ENCODE measurements at regions not wholly inside any gene's neighbourhood (a gene's known extent, or its start where the extent isn't known, plus 50 kb on each side); places are given as distances from the start of the nearest gene placed in this dataset.
"Not testable (repeated sequence)": the region's sequence is repeated elsewhere in the genome, so short reads cannot be mapped to it uniquely, and the experiment has no call there.

GRCh38 chr1:81183553-81183952 lies 617.2 kb upstream of the ADGRL2 start:
- H3K36me3 Mint-ChIP-seq, result peaks cover 0 to 8% (median 0%) of the 10 kb centered on the region in 3 donors
- peaks cover 0 to 4% (median 0%) of the 10 kb centered on the region in 3 donors for H3K27me3 Mint-ChIP-seq (ENCODE audit: low read depth in 3 of 3)
- DNase-seq, result no peak
- H3K27ac Mint-ChIP-seq, result no peak overlapping the region
- H3K4me3 Mint-ChIP-seq, result no peak overlapping the region
- no peaks in the 10 kb centered on the region for H3K4me1 Mint-ChIP-seq
- peaks cover 8 to 60% (median 32%) of the 10 kb centered on the region in 6 donors for H3K9me3 Mint-ChIP-seq

GRCh38 chr1:81183051-81183450 lies 617.7 kb upstream of the ADGRL2 start:
- Mint-ChIP-seq H3K36me3 (peaks cover 0 to 8% (median 0%) of the 10 kb centered on the region in 3 donors), H3K9me3 (peaks cover 6 to 61% (median 32%) of the 10 kb centered on the region in 6 donors), H3K4me3 (no peak overlapping the region), H3K27me3 (ENCODE audit: low read depth in 3 of 3) (peaks cover 0 to 4% (median 0%) of the 10 kb centered on the region in 3 donors), H3K4me1 (no peaks in the 10 kb centered on the region), H3K27ac (no peak overlapping the region)
- DNase-seq, result no peak

GRCh38 chr1:81179242-81179641 lies 621.5 kb upstream of the ADGRL2 start:
- no peak overlapping the region for H3K27ac Mint-ChIP-seq
- no peak for DNase-seq
- H3K36me3 Mint-ChIP-seq, result peaks cover 0 to 11% (median 0%) of the 10 kb centered on the region in 3 donors
- no peaks in the 10 kb centered on the region for H3K4me1 Mint-ChIP-seq
- peaks cover 4 to 67% (median 31%) of the 10 kb centered on the region in 6 donors for H3K9me3 Mint-ChIP-seq
- no peak overlapping the region for H3K4me3 Mint-ChIP-seq
- peaks cover 0 to 2% (median 0%) of the 10 kb centered on the region in 3 donors for H3K27me3 Mint-ChIP-seq (ENCODE audit: low read depth in 3 of 3)

GRCh38 chr1:81178431-81179093 lies 622.2 kb upstream of the ADGRL2 start:
- not testable (repeated sequence) for H3K4me1 Mint-ChIP-seq; DNase-seq; H3K27ac Mint-ChIP-seq; H3K27me3 Mint-ChIP-seq (ENCODE audit: low read depth in 3 of 3); H3K4me3 Mint-ChIP-seq
- peaks cover 2 to 67% (median 31%) of the 10 kb centered on the region in 6 donors for H3K9me3 Mint-ChIP-seq
- peaks cover 0 to 11% (median 0%) of the 10 kb centered on the region in 3 donors for H3K36me3 Mint-ChIP-seq

DNA sequence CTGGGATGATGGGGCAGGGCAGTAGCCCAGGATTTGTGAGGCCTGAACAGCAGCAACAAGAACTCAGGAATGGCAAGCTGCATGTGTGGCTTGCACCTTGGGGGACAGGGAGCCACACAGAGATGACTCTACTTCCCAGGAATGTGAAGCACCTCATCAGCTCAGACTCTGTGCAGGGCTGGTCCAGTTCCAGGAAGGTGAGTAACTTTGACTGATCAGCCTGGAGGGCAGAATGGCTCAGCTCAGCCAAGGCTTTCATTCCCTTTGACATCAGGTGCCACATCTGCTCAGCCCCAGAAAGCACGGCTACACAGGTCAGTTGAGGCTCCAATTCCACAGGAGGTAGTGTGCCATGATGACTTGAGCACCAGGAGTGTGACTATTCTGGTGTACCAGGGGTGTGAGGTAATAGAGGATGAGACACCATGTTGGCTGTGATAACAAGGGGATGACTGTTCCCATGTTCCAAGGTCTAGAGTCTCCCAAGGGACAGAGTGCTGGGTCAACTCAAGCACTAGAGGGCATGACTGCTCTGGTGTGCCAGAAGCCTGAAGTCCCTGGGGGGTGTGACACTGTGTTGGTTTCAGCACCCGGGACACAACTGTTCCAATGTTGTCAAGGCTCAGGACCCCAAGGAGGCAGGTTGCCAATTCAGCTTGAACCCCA lies 625.8 kb upstream of the ADGRL2 start:
- H3K9me3 Mint-ChIP-seq, result peaks cover 8 to 63% (median 39%) of the 10 kb centered on the region in 6 donors
- H3K4me1 Mint-ChIP-seq, result no peaks in the 10 kb centered on the region
- no peaks in the 10 kb centered on the region for H3K27me3 Mint-ChIP-seq (ENCODE audit: low read depth in 3 of 3)
- H3K4me3 Mint-ChIP-seq, result no peak overlapping the region
- H3K27ac Mint-ChIP-seq, result no peak overlapping the region
- peaks cover 0 to 3% (median 0%) of the 10 kb centered on the region in 3 donors for H3K36me3 Mint-ChIP-seq
- DNase-seq, result no peak

GRCh38 chr1:81174052-81174451 lies 626.7 kb upstream of the ADGRL2 start:
- Mint-ChIP-seq H3K4me3 (no peak overlapping the region), H3K27me3 (ENCODE audit: low read depth in 3 of 3) (no peaks in the 10 kb centered on the region), H3K36me3 (peaks cover 0 to 3% (median 0%) of the 10 kb centered on the region in 3 donors), H3K9me3 (peaks cover 11 to 64% (median 34%) of the 10 kb centered on the region in 6 donors), H3K27ac (no peak overlapping the region), H3K4me1 (no peaks in the 10 kb centered on the region)
- no peak for DNase-seq

- H3K27me3 Mint-ChIP-seq (ENCODE audit: low read depth in 3 of 3), result no peaks in the 10 kb centered on the region
These were observed 628.3 kb upstream of the ADGRL2 start for GRCh38 chr1:81172483-81172882.

DNA sequence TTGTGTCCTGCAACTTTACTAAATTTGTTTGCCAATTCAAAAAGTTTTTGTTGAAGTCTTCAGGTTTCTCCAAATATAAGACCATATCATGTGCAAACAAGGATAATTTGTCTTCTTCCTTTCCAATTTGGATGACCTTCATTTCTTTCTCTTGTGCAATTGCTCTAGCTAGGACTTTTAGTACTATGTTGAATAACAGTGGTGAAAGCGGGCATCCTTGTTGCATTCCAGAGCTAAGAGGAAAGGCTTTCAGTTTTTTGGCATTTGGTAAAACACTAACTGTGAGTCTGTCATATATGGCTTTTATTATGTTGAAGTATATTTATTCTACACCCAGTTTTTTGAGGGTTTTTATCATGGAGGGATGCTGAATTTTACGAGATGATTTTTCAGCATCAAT lies 630.0 kb upstream of the ADGRL2 start:
- Mint-ChIP-seq H3K4me3 (no peak overlapping the region), H3K27ac (no peak overlapping the region), H3K36me3 (no peaks in the 10 kb centered on the region), H3K9me3 (peaks cover 15 to 62% (median 29%) of the 10 kb centered on the region in 6 donors), H3K27me3 (ENCODE audit: low read depth in 3 of 3) (no peaks in the 10 kb centered on the region), H3K4me1 (no peaks in the 10 kb centered on the region)
- no peak for DNase-seq

More at GRCh38 chr1:81172483-81172882, 628.3 kb upstream of the ADGRL2 start:
- no peaks in the 10 kb centered on the region for H3K36me3 Mint-ChIP-seq
- no peak overlapping the region for H3K27ac Mint-ChIP-seq
- H3K9me3 Mint-ChIP-seq, result peaks cover 13 to 61% (median 31%) of the 10 kb centered on the region in 6 donors
- no peaks in the 10 kb centered on the region for H3K4me1 Mint-ChIP-seq
- H3K4me3 Mint-ChIP-seq, result no peak overlapping the region
- no peak for DNase-seq

DNA sequence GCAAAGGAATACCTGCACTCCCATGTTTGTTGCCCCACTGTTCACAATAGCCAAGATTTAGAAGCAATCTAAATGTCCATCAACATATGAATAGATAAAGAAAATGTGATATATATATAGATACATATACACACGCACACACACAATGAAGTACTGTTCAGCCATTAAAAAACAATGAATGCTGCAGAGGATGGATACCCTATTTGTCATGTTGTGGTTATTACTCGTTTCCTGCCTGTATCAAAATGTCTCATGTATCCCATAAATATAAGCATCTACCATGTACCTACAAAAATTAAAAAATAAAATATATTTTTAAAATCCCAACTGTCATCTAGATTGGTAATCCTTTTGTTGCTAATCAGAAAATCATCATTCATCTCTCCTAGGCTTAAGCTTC lies 634.8 kb upstream of the ADGRL2 start:
- H3K36me3 Mint-ChIP-seq, result no peaks in the 10 kb centered on the region

GRCh38 chr1:81160696-81161095 lies 640.0 kb upstream of the ADGRL2 start:
- H3K27me3 Mint-ChIP-seq (ENCODE audit: low read depth in 3 of 3), result no peaks in the 10 kb centered on the region
- peaks cover 4 to 72% (median 35%) of the 10 kb centered on the region in 6 donors for H3K9me3 Mint-ChIP-seq
- H3K4me1 Mint-ChIP-seq, result no peaks in the 10 kb centered on the region
- H3K36me3 Mint-ChIP-seq, result no peaks in the 10 kb centered on the region
- no peak overlapping the region for H3K4me3 Mint-ChIP-seq
- H3K27ac Mint-ChIP-seq, result no peak overlapping the region
- DNase-seq, result no peak

More for the DNA sequence above, 634.8 kb upstream of the ADGRL2 start:
- H3K27ac Mint-ChIP-seq, result no peak overlapping the region
- no peaks in the 10 kb centered on the region for H3K4me1 Mint-ChIP-seq
- no peak overlapping the region for H3K4me3 Mint-ChIP-seq
- no peak for DNase-seq
- peaks cover 13 to 61% (median 24%) of the 10 kb centered on the region in 6 donors for H3K9me3 Mint-ChIP-seq
- no peaks in the 10 kb centered on the region for H3K27me3 Mint-ChIP-seq (ENCODE audit: low read depth in 3 of 3)

- Mint-ChIP-seq H3K4me1 (no peaks in the 10 kb centered on the region), H3K27me3 (ENCODE audit: low read depth in 3 of 3) (no peaks in the 10 kb centered on the region), H3K36me3 (no peaks in the 10 kb centered on the region), H3K9me3 (peaks cover 4 to 65% (median 34%) of the 10 kb centered on the region in 6 donors), H3K4me3 (no peak overlapping the region), H3K27ac (no peak overlapping the region)
- DNase-seq, result no peak
These were observed 642.1 kb upstream of the ADGRL2 start for GRCh38 chr1:81158592-81158991.

DNA sequence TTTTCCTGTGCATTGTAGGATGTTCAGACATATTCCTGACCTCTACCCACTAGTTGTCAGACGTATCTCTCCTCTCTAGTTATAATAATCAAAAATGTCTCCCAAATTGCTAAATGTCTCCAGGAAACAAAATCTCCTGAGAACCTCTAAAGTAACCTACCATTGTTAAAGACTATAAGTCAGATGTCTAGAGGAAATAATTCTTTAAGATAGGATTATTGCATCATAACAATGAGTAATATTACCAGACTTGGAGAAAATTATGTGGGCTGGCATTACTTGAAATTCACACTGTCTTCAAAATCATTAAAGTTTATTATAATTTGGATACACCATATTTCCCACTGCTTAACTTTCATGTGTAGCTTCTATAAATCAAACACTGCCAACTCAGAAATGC lies 643.0 kb upstream of the ADGRL2 start:
- Mint-ChIP-seq H3K4me3 (no peak overlapping the region), H3K27ac (no peak overlapping the region), H3K9me3 (peaks cover 4 to 61% (median 29%) of the 10 kb centered on the region in 6 donors), H3K27me3 (ENCODE audit: low read depth in 3 of 3) (no peaks in the 10 kb centered on the region), H3K36me3 (no peaks in the 10 kb centered on the region), H3K4me1 (no peaks in the 10 kb centered on the region)
- no peak for DNase-seq

GRCh38 chr1:81156887-81157286 lies 643.8 kb upstream of the ADGRL2 start:
- Mint-ChIP-seq H3K4me1 (no peaks in the 10 kb centered on the region), H3K27me3 (ENCODE audit: low read depth in 3 of 3) (no peaks in the 10 kb centered on the region), H3K9me3 (peaks cover 0 to 58% (median 25%) of the 10 kb centered on the region in 6 donors), H3K4me3 (no peak overlapping the region), H3K36me3 (no peaks in the 10 kb centered on the region), H3K27ac (no peak overlapping the region)
- no peak for DNase-seq

- no peak overlapping the region for H3K4me3 Mint-ChIP-seq
- DNase-seq, result no peak
- H3K36me3 Mint-ChIP-seq, result no peaks in the 10 kb centered on the region
- peaks cover 3 to 56% (median 30%) of the 10 kb centered on the region in 6 donors for H3K9me3 Mint-ChIP-seq
- no peaks in the 10 kb centered on the region for H3K27me3 Mint-ChIP-seq (ENCODE audit: low read depth in 3 of 3)
- no peaks in the 10 kb centered on the region for H3K4me1 Mint-ChIP-seq
- no peak overlapping the region for H3K27ac Mint-ChIP-seq
These were observed 645.6 kb upstream of the ADGRL2 start for GRCh38 chr1:81155131-81155530.
